ENCODE measurements at regions not wholly inside any gene's neighbourhood (a gene's known extent, or its start where the extent isn't known, plus 50 kb on each side); places are given as distances from the start of the nearest gene placed in this dataset.

- Histone ChIP-seq H3K9ac (no peak overlapping the region), H3K4me2 (no peak overlapping the region), H2AFZ (ENCODE audit: low read depth) (no peak overlapping the region), H3K27me3 (ENCODE audit: insufficient read depth) (no peaks in the 10 kb centered on the region), H3F3A (replicated peaks; ENCODE audit: insufficient read depth) (no peaks in the 10 kb centered on the region), H3K27ac (ENCODE audit: low read depth in 2 of 2, low read length in 1 of 2) (no peak overlapping the region), H3K36me3 (replicated peaks in 1 of 2; ENCODE audit: control insufficient read depth in 1 of 2, insufficient read depth in 2 of 2, low read length in 1 of 2) (no peaks in the 10 kb centered on the region), H3K9me2 (no peaks in the 10 kb centered on the region), H3K9me3 (no peaks in the 10 kb centered on the region), H4K20me1 (ENCODE audit: insufficient read depth) (no peaks in the 10 kb centered on the region), H3K79me2 (ENCODE audit: insufficient read depth) (no peaks in the 10 kb centered on the region), H3K4me3 (ENCODE audit: low read depth in 2 of 2, low read length in 1 of 2) (no peak overlapping the region), H3K4me1 (ENCODE audit: control insufficient read depth in 1 of 2, insufficient read depth in 2 of 2, low read depth in 1 of 2, low read length in 1 of 2) (no peaks in the 10 kb centered on the region)
- ChIA-PET CTCF (no interaction called here), POLR2A (no interaction called here)
- 50% methylated on average over 3 of the region's 3 CpGs for WGBS (ENCODE audit: low lambda C conversion rate)
- DNase-seq = no peak
- TF ChIP-seq YY1 (IDR thresholded peaks at IDR 0.05; ENCODE audit: low read depth) (no peak), RAD21 (IDR thresholded peaks at IDR 0.05; ENCODE audit: low read length) (no peak), REST (IDR thresholded peaks at IDR 0.05; ENCODE audit: low read depth, low read length) (no peak), NRF1 (IDR thresholded peaks at IDR 0.05; ENCODE audit: low read depth, low read length) (no peak), MAX (IDR thresholded peaks at IDR 0.05; ENCODE audit: low read depth) (no peak), FOXJ3 (CRISPR knock-in tag; IDR thresholded peaks at IDR 0.05) (no peak), GATA2 (CRISPR knock-in tag; IDR thresholded peaks at IDR 0.05) (no peak), FOSL2 (IDR thresholded peaks at IDR 0.05; ENCODE audit: borderline replicate concordance, low read depth) (no peak), FOXM1 (IDR thresholded peaks at IDR 0.05; ENCODE audit: low read depth) (no peak), NFIC (IDR thresholded peaks at IDR 0.05; ENCODE audit: borderline replicate concordance) (no peak), TCF12 (IDR thresholded peaks at IDR 0.05) (no peak), TAF1 (IDR thresholded peaks at IDR 0.05; ENCODE audit: borderline replicate concordance, low read depth, low read length) (no peak), RXRA (IDR thresholded peaks at IDR 0.05; ENCODE audit: borderline replicate concordance, low read depth) (no peak), EZH2phosphoT487 (IDR thresholded peaks at IDR 0.05; ENCODE audit: borderline replicate concordance, low read depth) (no peak), TEAD4 (IDR thresholded peaks at IDR 0.05; ENCODE audit: borderline replicate concordance, insufficient read depth) (no peak), MEF2A (IDR thresholded peaks at IDR 0.05; ENCODE audit: borderline replicate concordance, low read depth) (no peak)
- TF ChIP-seq, protein P1, sequence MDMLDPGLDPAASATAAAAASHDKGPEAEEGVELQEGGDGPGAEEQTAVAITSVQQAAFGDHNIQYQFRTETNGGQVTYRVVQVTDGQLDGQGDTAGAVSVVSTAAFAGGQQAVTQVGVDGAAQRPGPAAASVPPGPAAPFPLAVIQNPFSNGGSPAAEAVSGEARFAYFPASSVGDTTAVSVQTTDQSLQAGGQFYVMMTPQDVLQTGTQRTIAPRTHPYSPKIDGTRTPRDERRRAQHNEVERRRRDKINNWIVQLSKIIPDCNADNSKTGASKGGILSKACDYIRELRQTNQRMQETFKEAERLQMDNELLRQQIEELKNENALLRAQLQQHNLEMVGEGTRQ (IDR thresholded peaks at IDR 0.05; ENCODE audit: borderline replicate concordance, low read depth, low read length) = no peak
Observed at GRCh38 chr3:107045791-107046190, 331.4 kb upstream of the CCDC54 start.

All from SK-N-SH (cell line).